Spleen (tissue), 11 donors: ENCODE measurements at regions not wholly inside any gene's neighbourhood (a gene's known extent, or its start where the extent isn't known, plus 50 kb on each side); places are given as distances from the start of the nearest gene placed in this dataset.
"Not testable (repeated sequence)": the region's sequence is repeated elsewhere in the genome, so short reads cannot be mapped to it uniquely, and the experiment has no call there.

Source experiments
- DNase-seq: peaks from one replicate; pipeline ENCODE4 v3.0.0-alpha.2; 2020
- H3K27ac ChIP-seq, 8 donors: fragments of 200-600 bp; sonication (generic) in 7 of 8; 1 replicate in 4 of 8; 2 replicates in 4 of 8; pipeline versions ENCODE4 v1.5.0 to v1.8.0; 2016 to 2021; ENCODE audit warnings: inconsistent platforms in 4 of 8, mild to moderate bottlenecking in 4 of 8, moderate library complexity in 1 of 8
- H3K27me3 ChIP-seq, 7 donors: fragments of 200-600 bp; sonication (generic) in 6 of 7; replicated peaks in 1 of 7; 1 replicate in 4 of 7; 2 replicates in 3 of 7; pipeline versions ENCODE4 v1.5.0 to v1.8.0; 2016 to 2021; ENCODE audit warnings: inconsistent platforms in 3 of 7, mild to moderate bottlenecking in 1 of 7
- H3K36me3 ChIP-seq, 6 donors: fragments of 200-600 bp; sonication (generic) in 5 of 6; 1 replicate in 4 of 6; 2 replicates in 2 of 6; pipeline versions ENCODE4 v1.5.0 to v1.8.0; 2016 to 2021; ENCODE audit warnings: inconsistent platforms in 2 of 6
- H3K4me1 ChIP-seq, 6 donors: fragments of 200-600 bp; sonication (generic) in 5 of 6; 1 replicate in 3 of 6; 2 replicates in 3 of 6; pipeline versions ENCODE4 v1.5.0 to v1.8.0; 2016 to 2021; ENCODE audit warnings: inconsistent platforms in 3 of 6
- H3K4me3 ChIP-seq, 8 donors: fragments of 200-600 bp; sonication (generic) in 7 of 8; 1 replicate in 4 of 8; 2 replicates in 4 of 8; pipeline versions ENCODE4 v1.5.0 to v1.8.0; 2016 to 2021; ENCODE audit warnings: inconsistent platforms in 4 of 8, mild to moderate bottlenecking in 4 of 8, moderate library complexity in 2 of 8
- H3K9me3 ChIP-seq, 8 donors: fragments of 200-600 bp; sonication (generic) in 7 of 8; 1 replicate in 4 of 8; 2 replicates in 4 of 8; pipeline versions ENCODE4 v1.5.0 to v1.8.0; 2016 to 2021; ENCODE audit warnings: inconsistent platforms in 4 of 8
- WGBS, 5 donors: extraction: QIAGEN DNeasy Blood & Tissue Kit in 3 of 5; methylation state at CpG; one replicate each; pipeline versions ENCODE4 v1.1.5 to v1.1.7; 2013 to 2018; 5-methylcytosine and 5-hydroxymethylcytosine counted together
- intact Hi-C: fragments of 100-400 bp; cut with DNase I; formaldehyde crosslinking; loops from one replicate; pipeline ENCODE4 v1.15.0; 2023; ENCODE audit warnings: low total_unique reads
- donor health status: healthy with polysubstance abuse.
- donor health status: DM: no; HTN: no; CAD: no; lungs with moderate emphysema.
- donor health status: DM: no; HTN: no; CAD: no.
- donor health status: Bipolar disorder and iron deficiency.
- donor health status: healthy.
- donor health status: DM: no; HTN: no; CAD: no.
- donor health status: DM: yes; HTN: yes; CAD: no.

DNA sequence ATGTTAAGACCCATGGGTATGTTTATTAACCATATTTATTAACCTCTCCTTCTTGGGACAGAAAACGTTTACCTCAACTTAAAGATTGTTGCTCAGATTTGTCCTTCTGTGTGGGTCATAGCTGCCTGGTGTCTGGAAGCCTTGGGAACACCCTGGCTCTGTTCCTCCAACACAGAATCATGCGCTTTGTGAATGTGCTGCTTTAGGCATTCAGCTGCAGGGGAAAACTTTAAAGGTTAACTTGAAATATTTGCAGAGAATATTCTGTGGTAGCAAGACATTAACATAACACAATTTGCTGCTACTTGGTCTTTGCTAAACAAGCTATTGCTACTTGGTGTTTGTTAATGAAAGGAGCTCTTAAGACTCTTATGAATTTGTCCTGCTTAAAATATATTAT, 50.5 kb upstream of the THOC3 start:
- H3K27ac ChIP-seq, intact Hi-C loops: not testable (repeated sequence)
- no CpG with 5 or more reads among the region's 2 CpGs for WGBS, 5 donors

DNA sequence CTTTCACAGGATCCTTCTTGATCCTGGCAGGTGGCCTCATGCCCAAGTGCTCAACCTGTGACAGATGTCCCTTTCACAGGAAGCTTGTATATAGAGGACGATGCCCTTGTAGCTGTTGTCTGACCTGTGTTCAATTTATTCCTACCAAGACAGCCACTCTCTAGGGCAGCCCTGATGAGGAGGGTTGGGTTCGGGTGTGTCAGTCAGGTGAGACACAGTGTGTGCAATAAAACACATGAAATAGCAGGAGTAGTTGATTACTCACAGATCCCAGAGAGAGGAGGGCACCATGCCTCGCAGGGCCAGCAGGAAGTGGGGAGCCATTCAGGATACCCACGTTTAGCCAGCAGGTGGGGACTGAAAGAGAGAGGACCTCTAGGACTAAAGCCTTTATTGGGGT, 52.7 kb upstream of the THOC3 start:
- DNase-seq, H3K27me3 ChIP-seq, H3K4me3 ChIP-seq, H3K27ac ChIP-seq, H3K4me1 ChIP-seq, intact Hi-C loops, H3K36me3 ChIP-seq, H3K9me3 ChIP-seq: not testable (repeated sequence)
- WGBS, 5 donors: 81 to 92% (median 81%) methylated on average over 1 of the region's 4 CpGs; no CpG with 5 or more reads in 2 of the 5 donors

More for the DNA sequence above, 50.5 kb upstream of the THOC3 start:
- H3K36me3 ChIP-seq, H3K9me3 ChIP-seq, DNase-seq, H3K4me3 ChIP-seq, H3K4me1 ChIP-seq, H3K27me3 ChIP-seq: not testable (repeated sequence)

DNA sequence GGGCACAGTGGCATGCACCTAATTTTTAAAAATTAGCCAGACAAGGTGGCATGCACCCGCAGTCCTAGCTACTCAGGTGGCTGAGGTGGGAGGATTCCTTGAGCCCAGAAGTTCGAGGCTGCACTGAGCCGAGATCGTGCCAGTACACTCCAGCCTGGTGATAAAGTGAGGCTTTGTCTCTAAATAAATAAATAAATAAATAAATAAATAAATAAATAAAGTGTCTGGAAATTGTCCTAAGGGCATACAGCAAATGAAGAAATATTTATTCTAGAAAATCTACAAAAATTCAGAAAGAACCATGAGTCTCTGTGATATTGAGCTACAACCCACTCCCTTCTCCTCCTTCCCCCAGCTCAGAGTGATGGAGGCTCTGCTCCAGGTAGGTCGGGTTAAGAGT, 55.4 kb upstream of the THOC3 start:
- H3K27ac ChIP-seq, H3K36me3 ChIP-seq, DNase-seq, H3K4me1 ChIP-seq, H3K4me3 ChIP-seq, H3K27me3 ChIP-seq, H3K9me3 ChIP-seq, intact Hi-C loops: not testable (repeated sequence)
- 84 to 96% (median 92%) methylated on average over 3 to 4 of the region's 5 CpGs; no CpG with 5 or more reads in 1 of the 5 donors for whole genome bisulfite sequencing, 5 donors

DNA sequence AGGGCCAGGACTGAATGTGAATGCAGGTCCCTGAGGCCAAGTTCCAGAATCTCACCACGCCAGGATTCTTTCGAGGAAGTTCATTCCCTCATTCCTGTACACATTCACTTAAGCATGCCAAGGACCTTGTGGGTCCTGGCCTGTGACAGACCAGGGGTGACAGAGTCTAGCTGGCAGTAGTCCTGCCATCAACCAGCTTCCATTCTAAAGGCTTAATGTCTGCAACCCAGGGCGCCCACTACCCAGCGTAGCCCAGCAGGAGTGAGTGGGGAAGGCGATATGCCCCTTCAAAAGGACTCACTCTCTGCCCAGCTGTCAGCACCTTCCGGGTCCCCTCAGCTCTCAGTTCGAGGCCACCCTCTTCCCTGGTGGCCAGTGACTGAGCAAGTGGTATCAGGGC, 61.3 kb upstream of the THOC3 start:
- DNase-seq, intact Hi-C loops, H3K4me1 ChIP-seq, H3K4me3 ChIP-seq, H3K36me3 ChIP-seq, H3K27me3 ChIP-seq, H3K27ac ChIP-seq, H3K9me3 ChIP-seq: not testable (repeated sequence)
- WGBS, 5 donors: 76 to 95% (median 92%) methylated on average over 3 to 4 of the region's 7 CpGs

DNA sequence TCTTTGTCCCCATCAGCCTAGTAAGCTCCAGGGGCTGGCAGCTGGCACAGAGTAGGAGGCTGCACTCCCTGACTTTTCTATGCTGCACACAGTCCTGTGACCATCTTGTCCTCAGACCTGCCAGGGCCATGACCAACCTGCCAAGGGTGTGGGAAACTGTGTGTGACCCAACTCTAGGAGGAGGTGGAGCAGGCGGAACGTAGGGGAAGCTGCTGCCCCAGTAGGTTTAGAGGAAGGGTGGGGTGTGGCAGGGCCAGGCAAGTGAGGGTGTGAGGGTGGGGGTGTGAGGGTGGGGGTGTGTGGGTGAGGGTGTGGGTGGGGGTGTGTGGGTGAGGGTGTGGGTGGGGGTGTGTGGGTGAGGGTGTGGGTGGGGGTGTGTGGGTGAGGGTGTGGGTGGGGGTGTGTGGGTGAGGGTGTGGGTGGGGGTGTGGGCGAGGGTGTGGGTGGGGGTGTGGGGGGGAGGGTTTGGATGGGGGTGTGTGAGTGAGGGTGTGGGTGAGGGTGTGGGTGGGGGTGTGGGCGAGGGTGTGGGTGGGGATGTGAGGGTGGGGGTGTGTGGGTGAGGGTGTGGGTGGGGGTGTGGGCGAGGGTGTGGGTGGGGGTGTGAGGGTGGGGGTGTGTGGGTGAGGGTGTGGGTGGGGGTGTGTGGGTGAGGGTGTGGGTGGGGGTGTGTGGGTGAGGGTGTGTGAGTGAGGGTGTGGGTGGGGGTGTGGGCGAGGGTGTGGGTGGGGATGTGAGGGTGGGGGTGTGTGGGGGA, 62.4 kb upstream of the THOC3 start:
- H3K9me3 ChIP-seq, H3K27ac ChIP-seq, H3K36me3 ChIP-seq, H3K27me3 ChIP-seq, H3K4me3 ChIP-seq, H3K4me1 ChIP-seq, intact Hi-C loops, DNase-seq: not testable (repeated sequence)
- 79% methylated on average over 2 of the region's 6 CpGs; no CpG with 5 or more reads in 4 of the 5 donors for WGBS, 5 donors

DNA sequence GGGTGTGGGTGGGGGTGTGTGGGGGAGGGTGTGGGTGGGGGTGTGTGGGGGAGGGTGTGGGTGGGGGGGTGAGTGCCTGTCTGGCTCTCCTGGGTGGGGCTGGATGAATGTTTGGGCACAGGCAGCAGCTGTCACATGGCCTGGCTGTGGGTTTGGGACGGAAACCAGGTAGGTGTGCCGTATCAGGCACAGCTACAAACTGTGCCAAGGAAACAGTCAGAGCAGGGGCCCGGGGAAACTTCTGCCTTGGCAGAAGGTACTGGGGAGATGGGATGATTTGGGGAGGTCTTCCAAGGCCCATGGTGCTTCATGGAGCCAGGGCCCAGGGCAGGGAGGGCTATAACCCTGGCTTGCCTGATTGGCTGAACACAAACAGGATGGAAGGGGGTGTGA, 63.0 kb upstream of the THOC3 start:
- WGBS, 5 donors: 67 to 71% methylated on average over 1 of the region's 3 CpGs; no CpG with 5 or more reads in 3 of the 5 donors
- H3K27ac ChIP-seq, intact Hi-C loops, DNase-seq, H3K4me3 ChIP-seq, H3K27me3 ChIP-seq, H3K9me3 ChIP-seq, H3K36me3 ChIP-seq, H3K4me1 ChIP-seq: not testable (repeated sequence)

DNA sequence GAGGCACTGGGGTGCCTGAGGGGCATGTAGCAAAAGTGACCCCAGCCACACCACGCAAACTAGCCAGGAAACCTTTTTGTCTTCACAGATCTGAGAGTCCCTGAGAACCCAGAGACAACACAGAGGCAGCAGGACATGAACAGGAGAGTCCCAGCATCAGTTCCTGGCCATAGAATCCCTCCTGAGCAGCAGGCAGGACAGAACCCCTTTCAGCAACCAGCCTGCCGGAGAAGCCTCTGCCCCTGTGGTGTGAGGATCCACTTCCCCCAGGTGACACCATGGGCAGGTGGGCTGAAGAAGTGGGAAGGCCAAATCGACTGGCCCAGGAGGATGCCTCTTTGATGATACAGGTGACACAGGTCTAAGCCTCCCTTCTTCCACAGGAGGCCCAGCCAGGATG, 65.1 kb upstream of the THOC3 start:
- H3K4me3 ChIP-seq, intact Hi-C loops, H3K27me3 ChIP-seq, H3K4me1 ChIP-seq, DNase-seq, H3K36me3 ChIP-seq, H3K9me3 ChIP-seq: not testable (repeated sequence)
- 69 to 100% (median 84%) methylated on average over 1 to 2 of the region's 3 CpGs; no CpG with 5 or more reads in 1 of the 5 donors for WGBS, 5 donors
- H3K27ac ChIP-seq: peak overlapping the region in 1 of 8 donors; percentile 21

DNA sequence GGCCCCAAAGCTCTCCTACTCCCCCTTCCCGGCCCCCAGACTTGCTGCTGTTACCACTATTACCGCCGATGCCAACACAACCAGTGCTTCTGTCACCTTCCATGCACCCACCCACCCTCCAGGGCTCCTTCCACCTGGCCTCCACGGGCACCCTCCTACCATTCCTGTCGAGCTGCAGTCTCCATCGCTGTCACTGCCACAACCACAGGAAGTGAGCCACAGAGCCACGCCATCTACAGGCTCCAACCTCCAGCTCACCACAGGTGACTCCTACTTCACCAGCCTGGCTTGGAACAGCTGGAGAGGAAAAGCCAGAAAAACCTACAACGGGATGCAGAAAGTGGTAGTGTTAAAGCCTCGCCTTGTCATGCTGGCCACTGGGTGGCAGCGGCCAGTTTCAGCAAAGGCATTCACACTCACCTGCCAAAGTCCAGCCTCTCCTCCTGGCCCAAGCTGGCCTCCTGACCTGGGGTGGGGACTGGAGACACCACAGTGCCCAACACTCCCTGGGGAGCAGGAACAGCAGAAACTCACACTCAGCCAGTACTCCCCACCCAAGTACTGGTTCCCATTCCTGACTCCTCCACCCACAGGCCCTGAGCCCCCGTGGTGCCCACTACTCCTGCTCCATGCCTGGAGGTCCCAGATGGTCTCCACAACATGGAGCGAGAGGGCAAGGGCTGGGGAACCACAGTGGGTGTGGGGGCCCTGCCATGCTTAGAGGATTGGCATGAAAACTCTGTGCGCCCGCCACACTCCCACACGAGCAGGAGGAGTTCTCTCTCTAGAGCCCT, 66.5 kb upstream of the THOC3 start:
- H3K4me3 ChIP-seq, intact Hi-C loops, H3K9me3 ChIP-seq, H3K4me1 ChIP-seq, H3K36me3 ChIP-seq, H3K27me3 ChIP-seq, DNase-seq: not testable (repeated sequence)
- H3K27ac ChIP-seq: peak overlapping the region in 1 of 8 donors; percentile 66
- 79 to 100% (median 91%) methylated on average over 5 to 8 of the region's 15 CpGs; no CpG with 5 or more reads in 2 of the 5 donors for WGBS, 5 donors

DNA sequence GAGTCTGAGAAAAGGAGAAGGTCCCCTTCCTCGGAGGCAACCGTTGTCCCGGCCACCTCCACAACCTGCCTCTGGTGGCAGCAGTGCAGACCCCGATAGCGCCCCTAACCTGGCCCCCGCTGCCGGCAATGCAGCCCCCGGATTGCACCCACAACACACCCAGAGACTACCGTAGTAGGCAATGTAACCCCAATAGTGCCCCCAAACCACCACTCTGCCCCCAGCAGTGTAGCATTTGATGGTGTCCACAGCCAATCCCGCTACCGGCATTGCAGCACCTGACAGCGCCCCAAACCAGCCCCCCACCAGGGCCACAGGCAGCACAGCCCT, 67.1 kb upstream of the THOC3 start:
- peak overlapping the region in 1 of 8 donors; percentile 66 for H3K27ac ChIP-seq
- H3K9me3 ChIP-seq, H3K4me1 ChIP-seq, H3K27me3 ChIP-seq, H3K36me3 ChIP-seq, intact Hi-C loops, DNase-seq, H3K4me3 ChIP-seq: not testable (repeated sequence)
- WGBS, 5 donors: 94 to 100% (median 95%) methylated on average over 3 to 12 of the region's 12 CpGs; no CpG with 5 or more reads in 1 of the 5 donors

DNA sequence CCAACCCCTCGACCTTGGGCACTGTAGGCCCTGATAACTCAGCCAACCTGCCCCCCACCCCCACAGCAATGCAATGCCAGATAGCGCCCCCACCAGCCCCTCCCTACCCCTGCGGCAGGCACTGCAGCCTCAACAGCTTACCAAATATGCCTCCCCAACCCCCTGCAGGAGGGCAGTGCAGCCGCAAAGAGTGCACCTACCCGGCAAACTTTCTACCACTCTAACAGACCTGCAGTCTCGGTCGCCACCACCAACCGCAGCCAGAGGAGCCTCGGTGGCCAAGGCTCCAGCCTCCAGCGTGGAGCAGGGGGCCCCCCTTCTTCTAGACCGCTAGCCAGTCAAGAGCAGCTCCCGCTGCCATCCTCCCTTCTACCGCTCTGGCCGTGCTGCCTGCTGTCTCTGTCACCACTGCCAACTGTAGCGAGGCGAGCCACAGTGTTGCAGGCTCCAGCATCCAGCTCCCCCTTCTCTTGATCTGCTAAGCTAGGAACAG, 67.7 kb upstream of the THOC3 start:
- intact Hi-C loops, H3K9me3 ChIP-seq, H3K27me3 ChIP-seq, H3K4me3 ChIP-seq, H3K27ac ChIP-seq, DNase-seq, H3K36me3 ChIP-seq, H3K4me1 ChIP-seq: not testable (repeated sequence)
- WGBS, 5 donors: 80 to 96% (median 92%) methylated on average over 3 to 15 of the region's 16 CpGs

DNA sequence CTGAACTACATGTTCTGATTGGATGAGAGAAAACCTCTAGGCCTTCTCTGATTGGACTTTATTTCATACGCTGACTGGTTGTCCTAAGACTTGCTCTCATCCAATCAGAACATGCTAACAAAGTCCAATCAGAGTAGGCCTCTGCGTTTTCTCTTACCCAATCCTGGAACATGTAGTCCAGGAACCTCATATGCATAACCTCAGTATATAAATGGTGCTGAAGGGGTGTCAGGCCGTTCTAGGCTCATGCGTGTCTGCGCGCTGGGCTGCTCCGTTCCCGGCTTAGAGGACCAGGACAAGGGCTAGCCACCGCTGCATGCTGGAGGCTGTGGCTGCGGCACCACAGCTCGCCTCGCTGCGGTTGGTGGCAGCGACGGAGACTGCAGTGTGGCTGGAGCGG, 68.3 kb upstream of the THOC3 start:
- WGBS, 5 donors: 48 to 90% (median 83%) methylated on average over 4 to 12 of the region's 16 CpGs
- H3K9me3 ChIP-seq, H3K27ac ChIP-seq, H3K4me1 ChIP-seq, H3K36me3 ChIP-seq, DNase-seq, H3K4me3 ChIP-seq, H3K27me3 ChIP-seq, intact Hi-C loops: not testable (repeated sequence)
